ENCODE measurements at regions not wholly inside any gene's neighbourhood (a gene's known extent, or its start where the extent isn't known, plus 50 kb on each side); places are given as distances from the start of the nearest gene placed in this dataset.

DNA sequence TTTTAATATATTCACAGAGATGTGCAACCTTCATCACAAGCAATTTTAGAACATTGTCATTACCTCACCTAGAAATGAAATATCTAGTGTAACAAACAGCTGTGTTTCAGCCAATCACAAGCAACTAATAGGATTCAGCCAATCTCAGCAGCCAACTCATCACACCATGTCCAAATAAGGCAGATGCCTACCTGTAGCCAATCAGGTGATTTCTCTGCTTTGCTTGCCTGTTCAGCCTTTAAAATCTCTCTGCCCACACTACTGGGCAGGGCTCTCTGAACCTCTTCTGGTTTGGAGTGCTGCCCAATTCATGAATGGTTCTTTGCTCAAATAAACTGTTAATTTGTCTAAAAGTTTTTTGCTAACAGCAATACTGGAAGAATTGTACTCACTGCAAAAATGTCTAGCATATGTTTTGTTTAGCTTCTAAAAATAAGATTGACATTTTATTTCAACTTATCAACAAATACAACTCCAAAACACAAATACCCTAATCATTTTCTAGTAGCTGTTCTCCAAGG is 52.4 kb upstream of the IGFBP7 start:
- Histone ChIP-seq H3K79me2 (replicated peaks; ENCODE audit: insufficient read depth) (no peaks in the 10 kb centered on the region), H3K27me3 (ENCODE audit: insufficient read depth) (peaks cover 10% of the 10 kb centered on the region), H3K4me3 (no peak overlapping the region), H3F3A (replicated peaks; ENCODE audit: low read depth) (no peaks in the 10 kb centered on the region), H3K27ac (ENCODE audit: low read depth) (no peak overlapping the region), H3K4me2 (no peak overlapping the region), H3K9me2 (ENCODE audit: insufficient read depth) (no peaks in the 10 kb centered on the region), H2AFZ (no peak overlapping the region), H3K4me1 (ENCODE audit: insufficient read depth) (peaks cover 5% of the 10 kb centered on the region; the same call in 1 of the 2 replicates), H4K20me1 (replicated peaks; ENCODE audit: insufficient read depth) (no peaks in the 10 kb centered on the region), H3K36me3 (ENCODE audit: insufficient read depth) (no peaks in the 10 kb centered on the region)
- H3K27ac Mint-ChIP-seq: no peak overlapping the region
- peaks cover 15% of the 10 kb centered on the region for H3K27me3 Mint-ChIP-seq (ENCODE audit: insufficient read depth, low read depth, poor library complexity)
- H3K36me3 Mint-ChIP-seq (ENCODE audit: low read depth): no peaks in the 10 kb centered on the region
- TF ChIP-seq NANOG (IDR thresholded peaks at IDR 0.05; ENCODE audit: borderline replicate concordance): no peak
- TF ChIP-seq, protein P1, sequence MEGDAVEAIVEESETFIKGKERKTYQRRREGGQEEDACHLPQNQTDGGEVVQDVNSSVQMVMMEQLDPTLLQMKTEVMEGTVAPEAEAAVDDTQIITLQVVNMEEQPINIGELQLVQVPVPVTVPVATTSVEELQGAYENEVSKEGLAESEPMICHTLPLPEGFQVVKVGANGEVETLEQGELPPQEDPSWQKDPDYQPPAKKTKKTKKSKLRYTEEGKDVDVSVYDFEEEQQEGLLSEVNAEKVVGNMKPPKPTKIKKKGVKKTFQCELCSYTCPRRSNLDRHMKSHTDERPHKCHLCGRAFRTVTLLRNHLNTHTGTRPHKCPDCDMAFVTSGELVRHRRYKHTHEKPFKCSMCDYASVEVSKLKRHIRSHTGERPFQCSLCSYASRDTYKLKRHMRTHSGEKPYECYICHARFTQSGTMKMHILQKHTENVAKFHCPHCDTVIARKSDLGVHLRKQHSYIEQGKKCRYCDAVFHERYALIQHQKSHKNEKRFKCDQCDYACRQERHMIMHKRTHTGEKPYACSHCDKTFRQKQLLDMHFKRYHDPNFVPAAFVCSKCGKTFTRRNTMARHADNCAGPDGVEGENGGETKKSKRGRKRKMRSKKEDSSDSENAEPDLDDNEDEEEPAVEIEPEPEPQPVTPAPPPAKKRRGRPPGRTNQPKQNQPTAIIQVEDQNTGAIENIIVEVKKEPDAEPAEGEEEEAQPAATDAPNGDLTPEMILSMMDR (conservative IDR thresholded peaks at IDR 0.05; ENCODE audit: low read depth in 2 of 2): no peak
- TF ChIP-seq ZNF331 (CRISPR knock-in tag; IDR thresholded peaks at IDR 0.05; ENCODE audit: low read depth): no peak
- TF ChIP-seq, protein P2, sequence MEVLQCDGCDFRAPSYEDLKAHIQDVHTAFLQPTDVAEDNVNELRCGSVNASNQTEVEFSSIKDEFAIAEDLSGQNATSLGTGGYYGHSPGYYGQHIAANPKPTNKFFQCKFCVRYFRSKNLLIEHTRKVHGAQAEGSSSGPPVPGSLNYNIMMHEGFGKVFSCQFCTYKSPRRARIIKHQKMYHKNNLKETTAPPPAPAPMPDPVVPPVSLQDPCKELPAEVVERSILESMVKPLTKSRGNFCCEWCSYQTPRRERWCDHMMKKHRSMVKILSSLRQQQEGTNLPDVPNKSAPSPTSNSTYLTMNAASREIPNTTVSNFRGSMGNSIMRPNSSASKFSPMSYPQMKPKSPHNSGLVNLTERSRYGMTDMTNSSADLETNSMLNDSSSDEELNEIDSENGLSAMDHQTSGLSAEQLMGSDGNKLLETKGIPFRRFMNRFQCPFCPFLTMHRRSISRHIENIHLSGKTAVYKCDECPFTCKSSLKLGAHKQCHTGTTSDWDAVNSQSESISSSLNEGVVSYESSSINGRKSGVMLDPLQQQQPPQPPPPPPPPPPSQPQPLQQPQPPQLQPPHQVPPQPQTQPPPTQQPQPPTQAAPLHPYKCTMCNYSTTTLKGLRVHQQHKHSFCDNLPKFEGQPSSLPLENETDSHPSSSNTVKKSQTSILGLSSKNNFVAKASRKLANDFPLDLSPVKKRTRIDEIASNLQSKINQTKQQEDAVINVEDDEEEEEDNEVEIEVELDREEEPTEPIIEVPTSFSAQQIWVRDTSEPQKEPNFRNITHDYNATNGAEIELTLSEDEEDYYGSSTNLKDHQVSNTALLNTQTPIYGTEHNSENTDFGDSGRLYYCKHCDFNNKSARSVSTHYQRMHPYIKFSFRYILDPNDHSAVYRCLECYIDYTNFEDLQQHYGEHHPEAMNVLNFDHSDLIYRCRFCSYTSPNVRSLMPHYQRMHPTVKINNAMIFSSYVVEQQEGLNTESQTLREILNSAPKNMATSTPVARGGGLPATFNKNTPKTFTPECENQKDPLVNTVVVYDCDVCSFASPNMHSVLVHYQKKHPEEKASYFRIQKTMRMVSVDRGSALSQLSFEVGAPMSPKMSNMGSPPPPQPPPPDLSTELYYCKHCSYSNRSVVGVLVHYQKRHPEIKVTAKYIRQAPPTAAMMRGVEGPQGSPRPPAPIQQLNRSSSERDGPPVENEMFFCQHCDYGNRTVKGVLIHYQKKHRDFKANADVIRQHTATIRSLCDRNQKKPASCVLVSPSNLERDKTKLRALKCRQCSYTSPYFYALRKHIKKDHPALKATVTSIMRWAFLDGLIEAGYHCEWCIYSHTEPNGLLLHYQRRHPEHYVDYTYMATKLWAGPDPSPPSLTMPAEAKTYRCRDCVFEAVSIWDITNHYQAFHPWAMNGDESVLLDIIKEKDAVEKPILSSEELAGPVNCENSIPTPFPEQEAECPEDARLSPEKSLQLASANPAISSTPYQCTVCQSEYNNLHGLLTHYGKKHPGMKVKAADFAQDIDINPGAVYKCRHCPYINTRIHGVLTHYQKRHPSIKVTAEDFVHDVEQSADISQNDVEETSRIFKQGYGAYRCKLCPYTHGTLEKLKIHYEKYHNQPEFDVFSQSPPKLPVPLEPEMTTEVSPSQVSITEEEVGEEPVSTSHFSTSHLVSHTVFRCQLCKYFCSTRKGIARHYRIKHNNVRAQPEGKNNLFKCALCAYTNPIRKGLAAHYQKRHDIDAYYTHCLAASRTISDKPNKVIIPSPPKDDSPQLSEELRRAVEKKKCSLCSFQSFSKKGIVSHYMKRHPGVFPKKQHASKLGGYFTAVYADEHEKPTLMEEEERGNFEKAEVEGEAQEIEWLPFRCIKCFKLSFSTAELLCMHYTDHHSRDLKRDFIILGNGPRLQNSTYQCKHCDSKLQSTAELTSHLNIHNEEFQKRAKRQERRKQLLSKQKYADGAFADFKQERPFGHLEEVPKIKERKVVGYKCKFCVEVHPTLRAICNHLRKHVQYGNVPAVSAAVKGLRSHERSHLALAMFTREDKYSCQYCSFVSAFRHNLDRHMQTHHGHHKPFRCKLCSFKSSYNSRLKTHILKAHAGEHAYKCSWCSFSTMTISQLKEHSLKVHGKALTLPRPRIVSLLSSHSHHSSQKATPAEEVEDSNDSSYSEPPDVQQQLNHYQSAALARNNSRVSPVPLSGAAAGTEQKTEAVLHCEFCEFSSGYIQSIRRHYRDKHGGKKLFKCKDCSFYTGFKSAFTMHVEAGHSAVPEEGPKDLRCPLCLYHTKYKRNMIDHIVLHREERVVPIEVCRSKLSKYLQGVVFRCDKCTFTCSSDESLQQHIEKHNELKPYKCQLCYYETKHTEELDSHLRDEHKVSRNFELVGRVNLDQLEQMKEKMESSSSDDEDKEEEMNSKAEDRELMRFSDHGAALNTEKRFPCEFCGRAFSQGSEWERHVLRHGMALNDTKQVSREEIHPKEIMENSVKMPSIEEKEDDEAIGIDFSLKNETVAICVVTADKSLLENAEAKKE (CRISPR knock-in tag; IDR thresholded peaks at IDR 0.05): no peak
- TF ChIP-seq, protein P3, sequence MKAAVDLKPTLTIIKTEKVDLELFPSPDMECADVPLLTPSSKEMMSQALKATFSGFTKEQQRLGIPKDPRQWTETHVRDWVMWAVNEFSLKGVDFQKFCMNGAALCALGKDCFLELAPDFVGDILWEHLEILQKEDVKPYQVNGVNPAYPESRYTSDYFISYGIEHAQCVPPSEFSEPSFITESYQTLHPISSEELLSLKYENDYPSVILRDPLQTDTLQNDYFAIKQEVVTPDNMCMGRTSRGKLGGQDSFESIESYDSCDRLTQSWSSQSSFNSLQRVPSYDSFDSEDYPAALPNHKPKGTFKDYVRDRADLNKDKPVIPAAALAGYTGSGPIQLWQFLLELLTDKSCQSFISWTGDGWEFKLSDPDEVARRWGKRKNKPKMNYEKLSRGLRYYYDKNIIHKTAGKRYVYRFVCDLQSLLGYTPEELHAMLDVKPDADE (IDR thresholded peaks at IDR 0.05): no peak
- TF ChIP-seq, protein P4, sequence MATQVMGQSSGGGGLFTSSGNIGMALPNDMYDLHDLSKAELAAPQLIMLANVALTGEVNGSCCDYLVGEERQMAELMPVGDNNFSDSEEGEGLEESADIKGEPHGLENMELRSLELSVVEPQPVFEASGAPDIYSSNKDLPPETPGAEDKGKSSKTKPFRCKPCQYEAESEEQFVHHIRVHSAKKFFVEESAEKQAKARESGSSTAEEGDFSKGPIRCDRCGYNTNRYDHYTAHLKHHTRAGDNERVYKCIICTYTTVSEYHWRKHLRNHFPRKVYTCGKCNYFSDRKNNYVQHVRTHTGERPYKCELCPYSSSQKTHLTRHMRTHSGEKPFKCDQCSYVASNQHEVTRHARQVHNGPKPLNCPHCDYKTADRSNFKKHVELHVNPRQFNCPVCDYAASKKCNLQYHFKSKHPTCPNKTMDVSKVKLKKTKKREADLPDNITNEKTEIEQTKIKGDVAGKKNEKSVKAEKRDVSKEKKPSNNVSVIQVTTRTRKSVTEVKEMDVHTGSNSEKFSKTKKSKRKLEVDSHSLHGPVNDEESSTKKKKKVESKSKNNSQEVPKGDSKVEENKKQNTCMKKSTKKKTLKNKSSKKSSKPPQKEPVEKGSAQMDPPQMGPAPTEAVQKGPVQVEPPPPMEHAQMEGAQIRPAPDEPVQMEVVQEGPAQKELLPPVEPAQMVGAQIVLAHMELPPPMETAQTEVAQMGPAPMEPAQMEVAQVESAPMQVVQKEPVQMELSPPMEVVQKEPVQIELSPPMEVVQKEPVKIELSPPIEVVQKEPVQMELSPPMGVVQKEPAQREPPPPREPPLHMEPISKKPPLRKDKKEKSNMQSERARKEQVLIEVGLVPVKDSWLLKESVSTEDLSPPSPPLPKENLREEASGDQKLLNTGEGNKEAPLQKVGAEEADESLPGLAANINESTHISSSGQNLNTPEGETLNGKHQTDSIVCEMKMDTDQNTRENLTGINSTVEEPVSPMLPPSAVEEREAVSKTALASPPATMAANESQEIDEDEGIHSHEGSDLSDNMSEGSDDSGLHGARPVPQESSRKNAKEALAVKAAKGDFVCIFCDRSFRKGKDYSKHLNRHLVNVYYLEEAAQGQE (IDR thresholded peaks at IDR 0.05; ENCODE audit: unreplicated experiment): no peak
- no peak for TF ChIP-seq EZH2 (IDR thresholded peaks at IDR 0.05; ENCODE audit: low read depth, unreplicated experiment)
- TF ChIP-seq STAT1 (IDR thresholded peaks at IDR 0.05; ENCODE audit: unreplicated experiment): no peak
- no peak for TF ChIP-seq JUNB (IDR thresholded peaks at IDR 0.05; ENCODE audit: unreplicated experiment)
- TF ChIP-seq EZH2phosphoT487 (IDR thresholded peaks at IDR 0.05; ENCODE audit: unreplicated experiment): no peak
- TF ChIP-seq POLR2AphosphoS5 (IDR thresholded peaks at IDR 0.05; ENCODE audit: low read depth): no peak
- TF ChIP-seq CREB1 (CRISPR knock-in tag; IDR thresholded peaks at IDR 0.05; ENCODE audit: low read depth): no peak
- no peak for TF ChIP-seq ZNF114 (CRISPR knock-in tag; IDR thresholded peaks at IDR 0.05)
- no peak for ATAC-seq
- H3K9me3 Mint-ChIP-seq: peaks cover 13% of the 10 kb centered on the region; the same call in 2 of the 3 replicates
- peaks cover 8% of the 10 kb centered on the region for H3K4me1 Mint-ChIP-seq
- no peak for DNase-seq (ENCODE audit: low spot score)
- no peak overlapping the region for H3K4me3 Mint-ChIP-seq

Data from GM23338 (cell line).